ENCODE measurements at regions not wholly inside any gene's neighbourhood (a gene's known extent, or its start where the extent isn't known, plus 50 kb on each side); places are given as distances from the start of the nearest gene placed in this dataset.

GRCh38 chr5:133820507-133820906, 147.9 kb downstream of the C5orf15 start:
- FAIRE-seq (no peak), DNase-seq (ENCODE audit: insufficient read length, low spot score) (no peak)
- TF ChIP-seq POLR2AphosphoS5 (IDR thresholded peaks at IDR 0.05; ENCODE audit: low read depth, low read length) (no peak), POLR2A (IDR thresholded peaks at IDR 0.05; ENCODE audit: low read depth, low read length) (no peak), SPI1 (IDR thresholded peaks at IDR 0.05; ENCODE audit: low read depth, low read length) (no peak), PAX5 (IDR thresholded peaks at IDR 0.05; ENCODE audit: insufficient read depth, low read length, severe bottlenecking) (no peak), TAF1 (IDR thresholded peaks at IDR 0.05; ENCODE audit: low read depth, low read length) (no peak), POU2F2 (IDR thresholded peaks at IDR 0.05; ENCODE audit: low read depth, low read length) (no peak)

- TF ChIP-seq POLR2AphosphoS5 (IDR thresholded peaks at IDR 0.05; ENCODE audit: low read depth, low read length) = no peak
- DNase-seq (ENCODE audit: insufficient read length, low spot score) (no peak), FAIRE-seq (peak; percentile 16)
Observed at GRCh38 chr5:133819977-133820471, 148.4 kb downstream of the C5orf15 start.

GRCh38 chr5:133818869-133819600, 149.4 kb downstream of the C5orf15 start:
- FAIRE-seq (no peak), DNase-seq (ENCODE audit: insufficient read length, low spot score) (no peak)
- TF ChIP-seq SPI1 (IDR thresholded peaks at IDR 0.05; ENCODE audit: low read depth, low read length) (no peak), POLR2AphosphoS5 (IDR thresholded peaks at IDR 0.05; ENCODE audit: low read depth, low read length) (no peak), TAF1 (IDR thresholded peaks at IDR 0.05; ENCODE audit: low read depth, low read length) (no peak), POU2F2 (IDR thresholded peaks at IDR 0.05; ENCODE audit: low read depth, low read length) (no peak), PAX5 (IDR thresholded peaks at IDR 0.05; ENCODE audit: insufficient read depth, low read length, severe bottlenecking) (no peak), POLR2A (IDR thresholded peaks at IDR 0.05; ENCODE audit: low read depth, low read length) (no peak)

DNA sequence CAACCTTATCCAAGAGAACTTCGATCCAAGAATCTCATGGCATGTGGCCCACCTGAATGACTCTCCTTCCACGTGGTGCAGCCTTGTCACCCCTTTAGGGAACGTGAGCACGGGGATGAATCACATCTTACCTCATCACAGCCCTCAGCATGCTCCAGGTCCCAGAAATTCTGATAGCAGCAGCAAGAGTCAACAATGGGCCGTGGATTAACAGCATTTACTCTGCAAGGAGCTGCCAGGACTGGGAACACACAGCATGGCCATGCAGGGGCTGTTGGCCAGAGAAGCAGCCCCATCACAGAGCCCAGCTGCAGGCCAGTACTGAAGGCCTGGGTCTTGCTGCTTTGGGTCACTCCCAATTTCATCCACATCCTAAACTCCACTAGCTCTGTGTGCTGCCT, 150.4 kb downstream of the C5orf15 start:
- TF ChIP-seq PAX5 (IDR thresholded peaks at IDR 0.05; ENCODE audit: insufficient read depth, low read length, severe bottlenecking) (no peak), SPI1 (IDR thresholded peaks at IDR 0.05; ENCODE audit: low read depth, low read length) (no peak), POLR2A (IDR thresholded peaks at IDR 0.05; ENCODE audit: low read depth, low read length) (no peak), POU2F2 (IDR thresholded peaks at IDR 0.05; ENCODE audit: low read depth, low read length) (no peak), POLR2AphosphoS5 (IDR thresholded peaks at IDR 0.05; ENCODE audit: low read depth, low read length) (no peak), TAF1 (IDR thresholded peaks at IDR 0.05; ENCODE audit: low read depth, low read length) (no peak)
- no peak for DNase-seq (ENCODE audit: insufficient read length, low spot score)
- FAIRE-seq = no peak

GRCh38 chr5:133817456-133817855, 151.0 kb downstream of the C5orf15 start:
- TF ChIP-seq TAF1 (IDR thresholded peaks at IDR 0.05; ENCODE audit: low read depth, low read length) (no peak), SPI1 (IDR thresholded peaks at IDR 0.05; ENCODE audit: low read depth, low read length) (no peak), POU2F2 (IDR thresholded peaks at IDR 0.05; ENCODE audit: low read depth, low read length) (no peak), POLR2A (IDR thresholded peaks at IDR 0.05; ENCODE audit: low read depth, low read length) (no peak), POLR2AphosphoS5 (IDR thresholded peaks at IDR 0.05; ENCODE audit: low read depth, low read length) (no peak), PAX5 (IDR thresholded peaks at IDR 0.05; ENCODE audit: insufficient read depth, low read length, severe bottlenecking) (no peak)
- DNase-seq (ENCODE audit: insufficient read length, low spot score) (no peak), FAIRE-seq (no peak)

- no peak for DNase-seq (ENCODE audit: insufficient read length, low spot score)
- TF ChIP-seq PAX5 (IDR thresholded peaks at IDR 0.05; ENCODE audit: insufficient read depth, low read length, severe bottlenecking) (no peak), TAF1 (IDR thresholded peaks at IDR 0.05; ENCODE audit: low read depth, low read length) (no peak), POLR2AphosphoS5 (IDR thresholded peaks at IDR 0.05; ENCODE audit: low read depth, low read length) (no peak), POLR2A (IDR thresholded peaks at IDR 0.05; ENCODE audit: low read depth, low read length) (no peak), POU2F2 (IDR thresholded peaks at IDR 0.05; ENCODE audit: low read depth, low read length) (no peak), SPI1 (IDR thresholded peaks at IDR 0.05; ENCODE audit: low read depth, low read length) (no peak)
- FAIRE-seq = no peak
Observed at GRCh38 chr5:133816791-133817190, 151.6 kb downstream of the C5orf15 start.

DNA sequence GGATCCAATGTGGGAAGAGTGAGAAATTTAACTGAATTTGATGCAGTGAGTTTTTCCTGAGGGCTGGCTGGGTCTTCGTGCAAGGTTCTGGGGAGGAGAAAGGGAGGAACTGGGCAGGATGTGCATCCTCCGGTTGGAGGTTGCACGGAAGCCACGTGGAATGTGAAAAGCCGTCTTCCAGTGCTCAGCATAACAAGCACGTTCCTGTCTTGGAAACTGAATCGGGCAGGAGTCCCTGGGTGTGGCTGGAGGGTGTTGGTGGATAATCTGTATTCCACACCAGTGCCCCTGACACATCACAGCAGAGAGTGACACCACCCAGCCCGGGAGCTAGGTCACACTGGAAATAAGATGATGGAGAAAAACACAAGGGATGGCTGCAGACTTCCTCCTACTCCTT, 154.3 kb downstream of the C5orf15 start:
- no peak for FAIRE-seq
- TF ChIP-seq POLR2A (IDR thresholded peaks at IDR 0.05; ENCODE audit: low read depth, low read length) (no peak), SPI1 (IDR thresholded peaks at IDR 0.05; ENCODE audit: low read depth, low read length) (no peak), PAX5 (IDR thresholded peaks at IDR 0.05; ENCODE audit: insufficient read depth, low read length, severe bottlenecking) (no peak), TAF1 (IDR thresholded peaks at IDR 0.05; ENCODE audit: low read depth, low read length) (no peak)
- DNase-seq (ENCODE audit: insufficient read length, low spot score) = no peak

- no peak for DNase-seq (ENCODE audit: insufficient read length, low spot score)
- no peak for TF ChIP-seq PAX5 (IDR thresholded peaks at IDR 0.05; ENCODE audit: insufficient read depth, low read length, severe bottlenecking)
- no peak for TF ChIP-seq POLR2AphosphoS5 (IDR thresholded peaks at IDR 0.05; ENCODE audit: low read depth, low read length)
- TF ChIP-seq POLR2A (IDR thresholded peaks at IDR 0.05; ENCODE audit: low read depth, low read length) = no peak
- no peak for TF ChIP-seq POU2F2 (IDR thresholded peaks at IDR 0.05; ENCODE audit: low read depth, low read length)
- TF ChIP-seq SPI1 (IDR thresholded peaks at IDR 0.05; ENCODE audit: low read depth, low read length) = no peak
- FAIRE-seq = no peak
Observed at GRCh38 chr5:133811168-133811567, 157.3 kb downstream of the C5orf15 start.

DNA sequence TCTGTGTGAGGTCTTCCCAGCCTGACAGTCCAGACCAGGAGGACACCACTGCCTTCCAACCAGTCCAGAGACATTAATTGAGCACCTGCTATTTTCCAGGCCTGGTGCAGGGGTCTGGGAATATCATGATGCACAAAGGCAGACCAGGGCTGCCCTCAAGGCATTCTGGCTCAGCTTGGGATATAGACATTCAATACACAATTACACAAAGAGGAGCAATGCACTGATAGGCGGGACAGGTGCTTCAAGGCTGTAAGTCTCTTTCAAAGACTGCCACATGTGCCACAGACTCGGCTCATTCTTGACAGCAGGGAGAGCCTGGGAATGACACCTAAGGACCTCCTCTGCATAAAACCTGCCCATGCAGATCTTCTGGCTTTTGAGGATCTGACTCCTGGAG, 158.6 kb downstream of the C5orf15 start:
- FAIRE-seq = no peak
- TF ChIP-seq POLR2A (IDR thresholded peaks at IDR 0.05; ENCODE audit: low read depth, low read length) = no peak
- no peak for TF ChIP-seq SPI1 (IDR thresholded peaks at IDR 0.05; ENCODE audit: low read depth, low read length)
- TF ChIP-seq POLR2AphosphoS5 (IDR thresholded peaks at IDR 0.05; ENCODE audit: low read depth, low read length) = no peak
- no peak for DNase-seq (ENCODE audit: insufficient read length, low spot score)

DNA sequence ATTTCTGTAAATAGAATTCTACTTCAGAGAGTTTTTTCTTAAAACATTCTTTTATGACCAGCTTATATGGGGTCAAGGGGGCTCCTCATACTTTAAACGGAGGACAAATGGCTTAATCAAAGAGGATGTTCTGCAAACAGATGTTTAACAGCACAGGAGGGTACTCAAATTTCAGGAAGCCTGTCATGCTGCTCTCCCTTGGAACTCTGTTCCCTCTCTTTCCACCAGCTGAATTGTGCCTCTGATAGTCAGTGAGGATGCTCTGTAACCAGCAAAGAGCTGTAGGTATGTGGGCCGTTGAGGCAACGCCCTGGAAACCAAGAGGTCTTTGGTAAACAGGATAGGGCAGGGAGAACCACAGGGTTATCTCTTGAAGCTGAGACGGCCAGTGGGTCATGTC, 161.1 kb downstream of the C5orf15 start:
- no peak for DNase-seq (ENCODE audit: insufficient read length, low spot score)
- FAIRE-seq = no peak
- TF ChIP-seq POU2F2 (IDR thresholded peaks at IDR 0.05; ENCODE audit: low read depth, low read length) (no peak), SPI1 (IDR thresholded peaks at IDR 0.05; ENCODE audit: low read depth, low read length) (no peak), PAX5 (IDR thresholded peaks at IDR 0.05; ENCODE audit: insufficient read depth, low read length, severe bottlenecking) (no peak)
